Loucy (cell line): ENCODE measurements at regions not wholly inside any gene's neighbourhood (a gene's known extent, or its start where the extent isn't known, plus 50 kb on each side); places are given as distances from the start of the nearest gene placed in this dataset.

Source experiments
- H2AFZ ChIP-seq: fragments of 200-600 bp; sonication (generic); 2 replicates; pipeline ENCODE4 v1.6.0; 2016; ENCODE audit warnings: antibody characterized with exemption, mild to moderate bottlenecking, low read length, moderate library complexity
- H3F3A ChIP-seq: fragments of 200-600 bp; 2 replicates; pipeline ENCODE4 v1.6.0; 2016; ENCODE audit warnings: antibody characterized with exemption, low read depth, mild to moderate bottlenecking
- H3K27me3 ChIP-seq: fragments of 200-600 bp; sonication (generic); 2 replicates; pipeline ENCODE4 v1.6.1; 2014; ENCODE audit warnings: low read length, mild to moderate bottlenecking; ENCODE audit not compliant: insufficient read depth, poor library complexity, severe bottlenecking
- H3K36me3 ChIP-seq: fragments of 200-600 bp; sonication (generic); 2 replicates; pipeline ENCODE4 v1.6.1; 2016; ENCODE audit warnings: low read length; ENCODE audit not compliant: insufficient read depth
- H3K4me1 ChIP-seq: fragments of 200-600 bp; sonication (generic); 2 replicates; pipeline ENCODE4 v1.5.1; 2014; ENCODE audit warnings: low read length, mild to moderate bottlenecking; ENCODE audit not compliant: insufficient read depth, poor library complexity, severe bottlenecking
- H3K4me2 ChIP-seq: fragments of 200-600 bp; sonication (generic); 2 replicates; pipeline ENCODE4 v1.6.0; 2014; ENCODE audit warnings: antibody characterized with exemption, low read length, low read depth, mild to moderate bottlenecking; ENCODE audit not compliant: poor library complexity, severe bottlenecking
- H3K4me3 ChIP-seq: fragments of 200-600 bp; sonication (generic); 2 replicates; pipeline ENCODE4 v1.5.1; 2014; ENCODE audit warnings: low read length, mild to moderate bottlenecking, mixed read lengths; ENCODE audit not compliant: poor library complexity, severe bottlenecking
- H3K79me2 ChIP-seq: fragments of 200-600 bp; sonication (generic); 2 replicates; pipeline ENCODE4 v1.6.1; 2014; ENCODE audit warnings: low read length; ENCODE audit not compliant: insufficient read depth
- H3K9ac ChIP-seq: fragments of 200-600 bp; sonication (generic); 2 replicates; pipeline ENCODE4 v1.6.0; 2014; ENCODE audit warnings: mild to moderate bottlenecking, low read depth, low read length, moderate library complexity; ENCODE audit not compliant: poor library complexity, severe bottlenecking
- H3K9me2 ChIP-seq: fragments of 200-600 bp; sonication (generic); replicated peaks from 2 replicates; pipeline ENCODE4 v1.6.1; 2016; ENCODE audit warnings: low read depth, low read length, mixed read lengths
- H3K9me3 ChIP-seq: fragments of 200-600 bp; sonication (generic); 2 replicates; pipeline ENCODE4 v1.6.1; 2014; ENCODE audit warnings: mild to moderate bottlenecking, antibody characterized with exemption, low read length, low read depth; ENCODE audit not compliant: insufficient read depth
- H4K20me1 ChIP-seq: fragments of 200-600 bp; sonication (generic); 2 replicates; pipeline ENCODE4 v1.6.0; 2014; ENCODE audit warnings: antibody characterized with exemption, low read length, mild to moderate bottlenecking; ENCODE audit not compliant: insufficient read depth, poor library complexity, severe bottlenecking
- EZH2phosphoT487 ChIP-seq: fragments of 200-600 bp; IDR thresholded peaks from 2 replicates; pipeline ENCODE4 v1.6.1; 2018; ENCODE audit warnings: antibody characterized with exemption, mild to moderate bottlenecking, moderate library complexity, borderline replicate concordance
- TF ChIP-seq, protein P1 (sequence below): fragments of 200-600 bp; sonication (generic); conservative IDR thresholded peaks from 2 replicates; pipeline ENCODE4 v1.5.1; 2014; ENCODE audit warnings: mild to moderate bottlenecking, antibody characterized with exemption, low read length

GRCh38 chr5:20229303-20230005 lies 241.5 kb upstream of the CDH18 start:
- TF ChIP-seq, protein P1, sequence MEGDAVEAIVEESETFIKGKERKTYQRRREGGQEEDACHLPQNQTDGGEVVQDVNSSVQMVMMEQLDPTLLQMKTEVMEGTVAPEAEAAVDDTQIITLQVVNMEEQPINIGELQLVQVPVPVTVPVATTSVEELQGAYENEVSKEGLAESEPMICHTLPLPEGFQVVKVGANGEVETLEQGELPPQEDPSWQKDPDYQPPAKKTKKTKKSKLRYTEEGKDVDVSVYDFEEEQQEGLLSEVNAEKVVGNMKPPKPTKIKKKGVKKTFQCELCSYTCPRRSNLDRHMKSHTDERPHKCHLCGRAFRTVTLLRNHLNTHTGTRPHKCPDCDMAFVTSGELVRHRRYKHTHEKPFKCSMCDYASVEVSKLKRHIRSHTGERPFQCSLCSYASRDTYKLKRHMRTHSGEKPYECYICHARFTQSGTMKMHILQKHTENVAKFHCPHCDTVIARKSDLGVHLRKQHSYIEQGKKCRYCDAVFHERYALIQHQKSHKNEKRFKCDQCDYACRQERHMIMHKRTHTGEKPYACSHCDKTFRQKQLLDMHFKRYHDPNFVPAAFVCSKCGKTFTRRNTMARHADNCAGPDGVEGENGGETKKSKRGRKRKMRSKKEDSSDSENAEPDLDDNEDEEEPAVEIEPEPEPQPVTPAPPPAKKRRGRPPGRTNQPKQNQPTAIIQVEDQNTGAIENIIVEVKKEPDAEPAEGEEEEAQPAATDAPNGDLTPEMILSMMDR = no peak
- TF ChIP-seq EZH2phosphoT487 = no peak
- H3K4me2 ChIP-seq = no peak overlapping the region
- no peak overlapping the region for H2AFZ ChIP-seq
- no peaks in the 10 kb centered on the region for H3K4me1 ChIP-seq
- no peaks in the 10 kb centered on the region for H4K20me1 ChIP-seq
- no peaks in the 10 kb centered on the region for H3K9me2 ChIP-seq
- H3K9me3 ChIP-seq = no peaks in the 10 kb centered on the region
- H3K79me2 ChIP-seq = no peaks in the 10 kb centered on the region
- no peaks in the 10 kb centered on the region for H3F3A ChIP-seq
- no peak overlapping the region for H3K4me3 ChIP-seq
- no peak overlapping the region for H3K9ac ChIP-seq
- no peaks in the 10 kb centered on the region for H3K36me3 ChIP-seq
- H3K27me3 ChIP-seq = no peaks in the 10 kb centered on the region

DNA sequence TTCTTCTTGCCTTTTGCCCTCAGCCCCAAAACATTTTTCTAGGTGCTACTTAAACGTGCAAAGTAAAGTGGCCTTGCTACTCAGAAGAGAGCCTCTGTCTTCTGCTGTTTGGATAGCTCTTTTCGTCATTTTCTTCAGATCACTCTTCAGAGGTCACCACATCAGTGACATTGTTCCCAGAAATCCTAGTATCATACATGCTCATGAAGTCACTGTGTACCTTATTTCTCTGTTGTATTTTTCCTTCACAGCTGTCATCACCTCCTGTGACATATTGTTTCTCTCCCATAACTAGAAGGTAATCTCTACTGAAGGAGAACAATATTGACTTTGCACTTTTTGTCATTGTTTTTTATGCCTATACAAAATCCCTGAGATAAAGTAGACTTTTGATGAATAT lies 237.0 kb upstream of the CDH18 start:
- Histone ChIP-seq H3K4me3 (no peak overlapping the region), H3K27me3 (no peaks in the 10 kb centered on the region), H3K79me2 (no peaks in the 10 kb centered on the region), H2AFZ (no peak overlapping the region), H3K4me1 (no peaks in the 10 kb centered on the region), H3K9ac (no peak overlapping the region), H3K9me2 (no peaks in the 10 kb centered on the region), H4K20me1 (no peaks in the 10 kb centered on the region), H3F3A (no peaks in the 10 kb centered on the region), H3K36me3 (no peaks in the 10 kb centered on the region), H3K9me3 (no peaks in the 10 kb centered on the region), H3K4me2 (no peak overlapping the region)
- TF ChIP-seq, protein P1 = no peak
- no peak for TF ChIP-seq EZH2phosphoT487

- no peak overlapping the region for H3K9ac ChIP-seq
- TF ChIP-seq, protein P1 = no peak
- TF ChIP-seq EZH2phosphoT487 = no peak
- no peak overlapping the region for H2AFZ ChIP-seq
- no peaks in the 10 kb centered on the region for H3K4me1 ChIP-seq
- H3K27me3 ChIP-seq = no peaks in the 10 kb centered on the region
- no peak overlapping the region for H3K4me2 ChIP-seq
- H3K36me3 ChIP-seq = no peaks in the 10 kb centered on the region
- no peaks in the 10 kb centered on the region for H3K79me2 ChIP-seq
- H3F3A ChIP-seq = no peaks in the 10 kb centered on the region
- H3K9me2 ChIP-seq = no peaks in the 10 kb centered on the region
- no peak overlapping the region for H3K4me3 ChIP-seq
- no peaks in the 10 kb centered on the region for H4K20me1 ChIP-seq
- H3K9me3 ChIP-seq = no peaks in the 10 kb centered on the region
Observed at GRCh38 chr5:20224046-20224445, 236.0 kb upstream of the CDH18 start.
